ENCODE measurements at regions not wholly inside any gene's neighbourhood (a gene's known extent, or its start where the extent isn't known, plus 50 kb on each side); places are given as distances from the start of the nearest gene placed in this dataset.

GRCh38 chr20:7090811-7091210, 323.3 kb downstream of the BMP2 start:
- ChIA-PET POLR2A (no interaction called here), CTCF (no interaction called here)
- Histone ChIP-seq H2AFZ (ENCODE audit: insufficient read depth, low read depth, low read length, poor library complexity, severe bottlenecking) (no peak overlapping the region), H3K27ac (ENCODE audit: low read length in 2 of 2) (no peak overlapping the region), H4K20me1 (ENCODE audit: control insufficient read depth, insufficient read depth, low read length, poor library complexity, severe bottlenecking) (no peaks in the 10 kb centered on the region), H3K36me3 (replicated peaks in 1 of 2; ENCODE audit: control extremely low read depth in 1 of 2, control insufficient read depth in 1 of 2, extremely low read depth in 1 of 2, insufficient read depth in 2 of 2, low read length in 1 of 2) (no peaks in the 10 kb centered on the region), H3K4me2 (replicated peaks; ENCODE audit: low read depth, low read length, poor library complexity, severe bottlenecking) (no peak overlapping the region), H3K27me3 (replicated peaks in 1 of 4; ENCODE audit: control extremely low read depth in 1 of 4, control insufficient read depth in 3 of 4, insufficient read depth in 4 of 4, low read length in 3 of 4) (no peaks in the 10 kb centered on the region), H3K4me1 (ENCODE audit: control insufficient read depth in 2 of 2, insufficient read depth in 2 of 2, low read length in 2 of 2) (no peaks in the 10 kb centered on the region), H3K9ac (ENCODE audit: low read length) (no peak overlapping the region), H3K4me3 (ENCODE audit: control extremely low read depth in 1 of 5, extremely low read depth in 1 of 5, insufficient read depth in 1 of 5, low read depth in 2 of 5, low read length in 4 of 5) (no peak overlapping the region), H3K79me2 (ENCODE audit: control insufficient read depth, insufficient read depth, low read length) (no peaks in the 10 kb centered on the region), H3K9me3 (ENCODE audit: control extremely low read depth in 1 of 3, control insufficient read depth in 2 of 3, insufficient read depth in 1 of 3, low read length in 2 of 3) (peaks cover 0 to 1% (median 0%) of the 10 kb centered on the region in 3 donors)
- intact Hi-C loops (cut with micrococcal nuclease): no loop called here
- H3K4me3 Mint-ChIP-seq: no peak overlapping the region
- H3K27ac Mint-ChIP-seq: no peak overlapping the region
- H3K9me3 Mint-ChIP-seq (ENCODE audit: insufficient read depth): no peaks in the 10 kb centered on the region
- DNase-seq: no peak
- no peaks in the 10 kb centered on the region for H3K27me3 Mint-ChIP-seq
- no peaks in the 10 kb centered on the region for H3K4me1 Mint-ChIP-seq
- no peak for TF ChIP-seq CTCF (IDR thresholded peaks at IDR 0.05)
- no peak for TF ChIP-seq EZH2 (IDR thresholded peaks at IDR 0.05; ENCODE audit: borderline replicate concordance, insufficient read depth, low read depth, low read length, poor library complexity, severe bottlenecking)
- 84% methylated on average over 4 of the region's 4 CpGs for WGBS (ENCODE audit: insufficient coverage)
- ATAC-seq (ENCODE audit: low read depth): no peak

GRCh38 chr20:7091655-7092054, 324.2 kb downstream of the BMP2 start:
- no peak for ATAC-seq (ENCODE audit: low read depth)
- no CpG with 5 or more reads among the region's 4 CpGs for WGBS (ENCODE audit: insufficient coverage)
- CTCF ChIA-PET: no interaction called here

More at GRCh38 chr20:7091655-7092054, 324.2 kb downstream of the BMP2 start:
- Histone ChIP-seq H3K4me2 (replicated peaks; ENCODE audit: low read depth, low read length, poor library complexity, severe bottlenecking) (no peak overlapping the region), H3K4me3 (ENCODE audit: control extremely low read depth in 1 of 5, extremely low read depth in 1 of 5, insufficient read depth in 1 of 5, low read depth in 2 of 5, low read length in 4 of 5) (no peak overlapping the region), H3K36me3 (replicated peaks in 1 of 2; ENCODE audit: control extremely low read depth in 1 of 2, control insufficient read depth in 1 of 2, extremely low read depth in 1 of 2, insufficient read depth in 2 of 2, low read length in 1 of 2) (no peaks in the 10 kb centered on the region), H3K4me1 (ENCODE audit: control insufficient read depth in 2 of 2, insufficient read depth in 2 of 2, low read length in 2 of 2) (no peaks in the 10 kb centered on the region), H3K27me3 (replicated peaks in 1 of 4; ENCODE audit: control extremely low read depth in 1 of 4, control insufficient read depth in 3 of 4, insufficient read depth in 4 of 4, low read length in 3 of 4) (no peaks in the 10 kb centered on the region), H4K20me1 (ENCODE audit: control insufficient read depth, insufficient read depth, low read length, poor library complexity, severe bottlenecking) (no peaks in the 10 kb centered on the region), H3K9me3 (ENCODE audit: control extremely low read depth in 1 of 3, control insufficient read depth in 2 of 3, insufficient read depth in 1 of 3, low read length in 2 of 3) (peaks cover 0 to 2% (median 1%) of the 10 kb centered on the region in 3 donors), H3K79me2 (ENCODE audit: control insufficient read depth, insufficient read depth, low read length) (no peaks in the 10 kb centered on the region), H3K9ac (ENCODE audit: low read length) (no peak overlapping the region), H2AFZ (ENCODE audit: insufficient read depth, low read depth, low read length, poor library complexity, severe bottlenecking) (no peak overlapping the region), H3K27ac (ENCODE audit: low read length in 2 of 2) (no peak overlapping the region)
- POLR2A ChIA-PET: no interaction called here
- Mint-ChIP-seq H3K27ac (no peak overlapping the region), H3K4me1 (no peaks in the 10 kb centered on the region), H3K4me3 (no peak overlapping the region), H3K27me3 (no peaks in the 10 kb centered on the region), H3K9me3 (ENCODE audit: insufficient read depth) (no peaks in the 10 kb centered on the region)
- TF ChIP-seq EZH2 (IDR thresholded peaks at IDR 0.05; ENCODE audit: borderline replicate concordance, insufficient read depth, low read depth, low read length, poor library complexity, severe bottlenecking) (no peak), CTCF (IDR thresholded peaks at IDR 0.05) (no peak)
- DNase-seq: no peak
- intact Hi-C loops (cut with micrococcal nuclease): no loop called here

Measured in B cell (primary cell).